Stimulated activated CD8-positive, alpha-beta memory T cell treated with anti-CD3 and anti-CD28 coated beads, Interleukin-12 subunit alpha, Interleukin-12 subunit beta, amount 100 ng/mL, for 24 hours (primary cell): ENCODE measurements at regions not wholly inside any gene's neighbourhood (a gene's known extent, or its start where the extent isn't known, plus 50 kb on each side); places are given as distances from the start of the nearest gene placed in this dataset.

Experiments
- DNase-seq: peaks from one replicate; pipeline ENCODE4 v3.0.0-alpha.2; 2020; ENCODE audit errors: extremely low read depth

GRCh38 chr9:88034964-88035363 lies 60.6 kb upstream of the CDK20 start:
- no peak for DNase-seq

DNA sequence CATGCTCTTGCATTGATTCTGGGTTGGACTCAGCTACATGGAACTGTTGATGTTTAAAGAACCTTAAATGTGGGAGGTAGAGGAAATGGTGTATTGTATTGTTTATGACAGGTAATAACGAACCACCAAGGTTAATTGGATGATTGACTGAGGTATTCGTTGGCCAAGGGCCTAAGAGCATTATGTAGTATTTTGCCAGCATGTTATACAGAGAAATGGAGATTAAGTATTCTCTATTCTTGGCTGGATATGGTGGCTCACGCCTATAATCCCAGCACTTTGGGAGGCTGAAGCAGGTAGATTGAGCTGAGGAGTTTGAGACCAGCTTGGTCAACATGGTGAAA lies 59.0 kb upstream of the CDK20 start:
- no peak for DNase-seq

DNA sequence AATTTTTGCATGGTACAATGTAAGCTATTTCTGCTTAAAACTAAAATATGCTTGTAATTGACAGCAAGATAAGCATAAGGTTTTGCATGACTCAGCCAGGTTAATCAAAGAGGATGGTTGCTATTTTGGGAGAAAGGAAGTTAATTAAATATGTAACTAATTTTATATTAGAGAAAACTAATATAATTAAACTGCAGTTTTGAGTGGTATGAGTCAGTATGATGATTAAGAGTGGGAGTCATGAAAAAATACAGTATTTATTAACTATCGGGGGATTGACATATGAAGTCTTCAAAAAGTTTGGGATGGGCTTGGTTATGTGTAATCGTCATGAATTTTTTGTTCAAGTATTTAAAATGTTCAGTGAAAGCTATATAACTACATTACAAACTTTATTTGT lies 54.0 kb upstream of the CDK20 start:
- DNase-seq = no peak

GRCh38 chr9:88026118-88026479 lies 51.8 kb upstream of the CDK20 start:
- DNase-seq = no peak

DNA sequence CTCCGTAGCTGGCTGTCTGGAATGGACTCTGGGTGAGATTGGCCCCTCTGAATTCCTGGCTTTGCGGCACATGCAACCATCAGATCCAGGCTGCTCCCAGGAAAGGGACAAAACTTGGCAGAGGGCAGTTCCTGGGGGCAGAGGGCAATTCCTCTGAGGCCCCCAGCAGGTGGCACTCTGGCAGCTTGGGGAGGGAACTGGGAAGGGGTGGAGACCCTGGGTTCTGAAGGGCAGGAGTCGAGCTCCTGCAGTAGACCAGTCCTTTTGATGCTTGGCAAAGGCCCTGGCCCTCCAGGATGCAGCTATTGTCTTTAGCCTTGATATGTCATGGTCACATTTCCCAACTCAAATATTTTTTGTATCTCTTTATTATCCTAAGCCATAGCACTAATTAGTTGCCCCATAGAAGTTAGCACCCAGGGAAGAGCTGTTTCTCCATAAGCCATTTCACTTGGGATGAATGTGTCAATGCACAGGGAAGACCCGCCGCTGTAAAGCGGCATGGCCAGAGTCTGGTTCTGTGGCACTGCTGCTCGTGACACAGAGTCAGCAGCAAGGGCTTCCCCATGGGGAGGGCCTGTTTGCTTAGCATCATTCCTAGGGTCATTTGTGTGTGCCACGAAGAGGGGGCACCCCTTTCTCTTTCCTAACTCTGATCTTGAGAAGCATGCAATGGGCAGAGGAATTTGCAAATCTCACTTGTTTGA lies 51.2 kb upstream of the CDK20 start:
- no peak for DNase-seq

DNA sequence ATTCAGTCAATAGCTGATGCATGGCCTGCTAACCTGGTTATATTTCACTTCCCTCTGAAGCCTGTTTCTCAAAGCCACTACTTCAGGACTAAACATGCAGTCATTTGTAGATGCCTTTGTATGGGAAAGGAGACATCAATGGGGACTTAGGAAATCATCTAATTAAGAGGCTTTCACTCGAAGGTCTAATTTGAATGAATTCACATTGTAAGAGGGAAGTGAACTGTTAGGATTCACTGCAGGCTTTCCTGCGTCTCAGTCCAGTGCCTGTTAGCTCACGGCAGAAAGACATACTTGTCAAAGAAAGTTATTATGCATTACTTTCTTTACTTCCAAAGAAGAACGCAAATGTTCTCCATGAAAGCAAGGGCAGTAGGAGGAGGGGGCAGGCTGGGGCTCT lies 50.6 kb upstream of the CDK20 start:
- DNase-seq = no peak
